DOHH2 (cell line): ENCODE measurements at regions not wholly inside any gene's neighbourhood (a gene's known extent, or its start where the extent isn't known, plus 50 kb on each side); places are given as distances from the start of the nearest gene placed in this dataset.

ENCODE experiments used
- CTCF ChIP-seq: fragments of 200-600 bp; sonication (generic); IDR thresholded peaks from one replicate; pipeline ENCODE4 v1.5.1; 2014; ENCODE audit warnings: antibody characterized with exemption, mild to moderate bottlenecking, low read depth, low read length; ENCODE audit not compliant: poor library complexity, severe bottlenecking
- EZH2phosphoT487 ChIP-seq: fragments of 200-600 bp; sonication (generic); IDR thresholded peaks from 2 replicates; pipeline ENCODE4 v1.6.1; 2017; ENCODE audit warnings: borderline replicate concordance, mild to moderate bottlenecking, antibody characterized with exemption, low read length, moderate library complexity, mixed read lengths

GRCh38 chr2:192978395-192978794, 783.7 kb upstream of the TMEFF2 start:
- TF ChIP-seq EZH2phosphoT487 (no peak), CTCF (no peak)
